HepG2 (cell line): ENCODE measurements at regions not wholly inside any gene's neighbourhood (a gene's known extent, or its start where the extent isn't known, plus 50 kb on each side); places are given as distances from the start of the nearest gene placed in this dataset.
A peak's percentile ranks its signal among the peaks of the same experiment; 100 is the strongest.

ENCODE experiments used
- BHLHE40 ChIP-seq: IDR thresholded peaks from 2 replicates; pipeline ENCODE4 v1.6.1; 2011; ENCODE audit warnings: low read length, improper control_type of control experiment
- ERF ChIP-seq: IDR thresholded peaks from 2 replicates; pipeline ENCODE4 v1.6.1; 2018; ENCODE audit warnings: missing biosample characterization, missing genetic modification reagents
- SOX6 ChIP-seq, 2 experiments: fragments of 450-650 bp in 1 of 2; sonication (generic) in 1 of 2; formaldehyde crosslinking in 1 of 2; IDR thresholded peaks; 2 replicates each; pipeline versions ENCODE4 v1.4.0 to v1.6.1; 2017 to 2020; ENCODE audit warnings: antibody characterized with exemption in 1 of 2, mild to moderate bottlenecking in 1 of 2, missing genetic modification reagents in 1 of 2
- ZNF224 ChIP-seq: sonication (generic); formaldehyde crosslinking; IDR thresholded peaks from 2 replicates; pipeline ENCODE4 v1.5.0; 2020; ENCODE audit warnings: mild to moderate bottlenecking, missing genetic modification reagents
- ZNF572 ChIP-seq: sonication (generic); formaldehyde crosslinking; IDR thresholded peaks from 2 replicates; pipeline ENCODE4 v1.5.1; 2020; ENCODE audit warnings: mild to moderate bottlenecking, missing genetic modification reagents
- ZNF619 ChIP-seq: sonication (generic); formaldehyde crosslinking; IDR thresholded peaks from 2 replicates; pipeline ENCODE4 v1.4.0; 2020; ENCODE audit warnings: mild to moderate bottlenecking, missing genetic modification reagents
- TF ChIP-seq, protein P1 (sequence below): sonication (generic); formaldehyde crosslinking; IDR thresholded peaks from one replicate; pipeline ENCODE4 v1.5.1; 2020; ENCODE audit warnings: mild to moderate bottlenecking, missing genetic modification reagents; ENCODE audit errors: not compliant biosample characterization
- TF ChIP-seq, protein P2 (sequence below): IDR thresholded peaks from 2 replicates; pipeline ENCODE4 v1.6.1; 2012; ENCODE audit warnings: inconsistent platforms
- TF ChIP-seq, protein P3 (sequence below): IDR thresholded peaks from 2 replicates; pipeline ENCODE4 v1.4.0; 2020; ENCODE audit warnings: mild to moderate bottlenecking, missing genetic modification reagents
- TF ChIP-seq, protein P4 (sequence below): IDR thresholded peaks from 2 replicates; pipeline ENCODE4 v1.6.1; 2016; ENCODE audit warnings: missing biosample characterization, missing genetic modification reagents, low read depth
- TF ChIP-seq, protein P5 (sequence below): sonication (generic); formaldehyde crosslinking; IDR thresholded peaks from 2 replicates; pipeline ENCODE4 v1.5.1; 2020; ENCODE audit warnings: mild to moderate bottlenecking, moderate library complexity, missing genetic modification reagents

DNA sequence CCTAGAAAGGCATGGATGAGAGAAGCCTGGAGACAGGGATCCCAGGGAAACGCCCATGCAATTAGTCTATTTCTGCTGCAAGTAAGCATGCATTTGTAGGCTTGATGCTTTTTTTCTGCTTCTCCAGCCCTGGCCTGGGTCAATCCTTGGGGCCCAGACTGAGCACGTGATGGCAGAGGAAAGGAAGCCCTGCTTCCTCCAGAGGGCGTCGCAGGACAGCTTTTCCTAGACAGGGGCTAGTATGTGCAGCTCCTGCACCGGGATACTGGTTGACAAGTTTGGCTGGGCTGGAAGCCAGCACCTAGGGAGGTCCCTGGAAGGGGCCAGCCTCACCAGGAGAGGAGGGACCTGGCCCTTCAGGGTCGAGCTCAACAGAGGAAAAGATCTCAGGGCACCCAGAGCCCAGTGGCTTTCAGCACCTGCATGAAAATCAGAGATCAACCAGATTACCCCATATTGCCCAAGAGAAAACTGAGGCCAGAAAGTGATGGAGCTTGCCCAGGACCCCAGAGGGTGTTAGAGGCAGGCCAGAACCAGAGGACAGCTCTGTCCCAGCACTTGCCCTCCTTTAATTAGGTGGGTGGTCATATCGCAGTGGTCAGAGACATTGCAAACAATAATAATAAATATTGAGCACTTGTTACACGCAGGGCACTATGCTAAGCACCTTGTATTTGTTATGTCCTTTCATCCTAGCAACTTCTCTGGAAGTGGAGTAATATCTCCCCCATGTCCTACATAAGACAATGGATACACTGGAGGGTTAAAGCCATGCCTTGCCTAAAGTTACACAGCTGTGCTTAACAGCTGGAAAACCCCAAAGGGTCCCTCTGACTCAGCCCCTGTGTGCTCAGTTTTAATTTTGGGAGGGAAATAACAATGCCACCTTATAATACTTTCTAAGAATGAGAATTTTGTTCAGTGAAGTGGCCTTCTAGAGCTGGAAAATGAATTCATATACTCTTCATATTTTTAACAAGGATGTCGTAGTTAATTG lies 67.1 kb downstream of the KLF4 start (continued):
- TF ChIP-seq, protein P1, sequence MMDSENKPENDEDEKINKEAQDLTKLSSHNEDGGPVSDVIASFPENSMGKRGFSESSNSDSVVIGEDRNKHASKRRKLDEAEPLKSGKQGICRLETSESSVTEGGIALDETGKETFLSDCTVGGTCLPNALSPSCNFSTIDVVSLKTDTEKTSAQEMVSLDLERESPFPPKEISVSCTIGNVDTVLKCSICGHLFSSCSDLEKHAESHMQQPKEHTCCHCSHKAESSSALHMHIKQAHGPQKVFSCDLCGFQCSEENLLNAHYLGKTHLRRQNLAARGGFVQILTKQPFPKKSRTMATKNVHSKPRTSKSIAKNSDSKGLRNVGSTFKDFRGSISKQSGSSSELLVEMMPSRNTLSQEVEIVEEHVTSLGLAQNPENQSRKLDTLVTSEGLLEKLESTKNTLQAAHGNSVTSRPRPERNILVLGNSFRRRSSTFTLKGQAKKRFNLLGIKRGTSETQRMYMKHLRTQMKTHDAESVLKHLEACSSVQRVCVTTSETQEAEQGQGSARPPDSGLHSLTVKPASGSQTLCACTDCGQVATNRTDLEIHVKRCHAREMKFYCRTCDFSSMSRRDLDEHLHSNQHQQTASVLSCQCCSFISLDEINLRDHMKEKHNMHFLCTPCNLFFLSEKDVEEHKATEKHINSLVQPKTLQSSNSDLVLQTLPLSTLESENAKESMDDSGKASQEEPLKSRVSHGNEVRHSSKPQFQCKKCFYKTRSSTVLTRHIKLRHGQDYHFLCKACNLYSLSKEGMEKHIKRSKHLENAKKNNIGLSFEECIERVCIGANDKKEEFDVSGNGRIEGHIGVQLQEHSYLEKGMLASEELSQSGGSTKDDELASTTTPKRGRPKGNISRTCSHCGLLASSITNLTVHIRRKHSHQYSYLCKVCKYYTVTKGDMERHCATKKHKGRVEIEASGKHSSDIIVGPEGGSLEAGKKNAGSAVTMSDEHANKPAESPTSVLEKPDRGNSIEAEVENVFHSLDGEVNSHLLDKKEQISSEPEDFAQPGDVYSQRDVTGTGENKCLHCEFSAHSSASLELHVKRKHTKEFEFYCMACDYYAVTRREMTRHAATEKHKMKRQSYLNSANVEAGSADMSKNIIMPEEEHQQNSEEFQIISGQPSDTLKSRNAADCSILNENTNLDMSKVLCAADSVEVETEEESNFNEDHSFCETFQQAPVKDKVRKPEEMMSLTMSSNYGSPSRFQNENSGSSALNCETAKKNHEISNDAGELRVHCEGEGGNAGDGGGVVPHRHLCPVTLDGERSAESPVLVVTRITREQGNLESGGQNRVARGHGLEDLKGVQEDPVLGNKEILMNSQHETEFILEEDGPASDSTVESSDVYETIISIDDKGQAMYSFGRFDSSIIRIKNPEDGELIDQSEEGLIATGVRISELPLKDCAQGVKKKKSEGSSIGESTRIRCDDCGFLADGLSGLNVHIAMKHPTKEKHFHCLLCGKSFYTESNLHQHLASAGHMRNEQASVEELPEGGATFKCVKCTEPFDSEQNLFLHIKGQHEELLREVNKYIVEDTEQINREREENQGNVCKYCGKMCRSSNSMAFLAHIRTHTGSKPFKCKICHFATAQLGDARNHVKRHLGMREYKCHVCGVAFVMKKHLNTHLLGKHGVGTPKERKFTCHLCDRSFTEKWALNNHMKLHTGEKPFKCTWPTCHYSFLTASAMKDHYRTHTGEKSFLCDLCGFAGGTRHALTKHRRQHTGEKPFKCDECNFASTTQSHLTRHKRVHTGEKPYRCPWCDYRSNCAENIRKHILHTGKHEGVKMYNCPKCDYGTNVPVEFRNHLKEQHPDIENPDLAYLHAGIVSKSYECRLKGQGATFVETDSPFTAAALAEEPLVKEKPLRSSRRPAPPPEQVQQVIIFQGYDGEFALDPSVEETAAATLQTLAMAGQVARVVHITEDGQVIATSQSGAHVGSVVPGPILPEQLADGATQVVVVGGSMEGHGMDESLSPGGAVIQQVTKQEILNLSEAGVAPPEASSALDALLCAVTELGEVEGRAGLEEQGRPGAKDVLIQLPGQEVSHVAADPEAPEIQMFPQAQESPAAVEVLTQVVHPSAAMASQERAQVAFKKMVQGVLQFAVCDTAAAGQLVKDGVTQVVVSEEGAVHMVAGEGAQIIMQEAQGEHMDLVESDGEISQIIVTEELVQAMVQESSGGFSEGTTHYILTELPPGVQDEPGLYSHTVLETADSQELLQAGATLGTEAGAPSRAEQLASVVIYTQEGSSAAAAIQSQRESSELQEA (CRISPR knock-in tag) = no peak
- TF ChIP-seq ZNF224 (no peak), BHLHE40 (peak; percentile 97), ZNF619 (CRISPR knock-in tag) (no peak), ZNF572 (CRISPR knock-in tag) (no peak), SOX6 (IDR thresholded peaks at IDR 0.05) (no peak), SOX6 (CRISPR knock-in tag; IDR thresholded peaks at IDR 0.05) (0 out of 2 replicates have a peak, but pooled peaks have one; percentile 36), ERF (CRISPR knock-in tag) (peak; percentile 35; the same call in 1 of the 2 replicates)
- TF ChIP-seq, protein P2, sequence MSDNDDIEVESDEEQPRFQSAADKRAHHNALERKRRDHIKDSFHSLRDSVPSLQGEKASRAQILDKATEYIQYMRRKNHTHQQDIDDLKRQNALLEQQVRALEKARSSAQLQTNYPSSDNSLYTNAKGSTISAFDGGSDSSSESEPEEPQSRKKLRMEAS = peak; percentile 39; the same call in 1 of the 2 replicates
- TF ChIP-seq, protein P3, sequence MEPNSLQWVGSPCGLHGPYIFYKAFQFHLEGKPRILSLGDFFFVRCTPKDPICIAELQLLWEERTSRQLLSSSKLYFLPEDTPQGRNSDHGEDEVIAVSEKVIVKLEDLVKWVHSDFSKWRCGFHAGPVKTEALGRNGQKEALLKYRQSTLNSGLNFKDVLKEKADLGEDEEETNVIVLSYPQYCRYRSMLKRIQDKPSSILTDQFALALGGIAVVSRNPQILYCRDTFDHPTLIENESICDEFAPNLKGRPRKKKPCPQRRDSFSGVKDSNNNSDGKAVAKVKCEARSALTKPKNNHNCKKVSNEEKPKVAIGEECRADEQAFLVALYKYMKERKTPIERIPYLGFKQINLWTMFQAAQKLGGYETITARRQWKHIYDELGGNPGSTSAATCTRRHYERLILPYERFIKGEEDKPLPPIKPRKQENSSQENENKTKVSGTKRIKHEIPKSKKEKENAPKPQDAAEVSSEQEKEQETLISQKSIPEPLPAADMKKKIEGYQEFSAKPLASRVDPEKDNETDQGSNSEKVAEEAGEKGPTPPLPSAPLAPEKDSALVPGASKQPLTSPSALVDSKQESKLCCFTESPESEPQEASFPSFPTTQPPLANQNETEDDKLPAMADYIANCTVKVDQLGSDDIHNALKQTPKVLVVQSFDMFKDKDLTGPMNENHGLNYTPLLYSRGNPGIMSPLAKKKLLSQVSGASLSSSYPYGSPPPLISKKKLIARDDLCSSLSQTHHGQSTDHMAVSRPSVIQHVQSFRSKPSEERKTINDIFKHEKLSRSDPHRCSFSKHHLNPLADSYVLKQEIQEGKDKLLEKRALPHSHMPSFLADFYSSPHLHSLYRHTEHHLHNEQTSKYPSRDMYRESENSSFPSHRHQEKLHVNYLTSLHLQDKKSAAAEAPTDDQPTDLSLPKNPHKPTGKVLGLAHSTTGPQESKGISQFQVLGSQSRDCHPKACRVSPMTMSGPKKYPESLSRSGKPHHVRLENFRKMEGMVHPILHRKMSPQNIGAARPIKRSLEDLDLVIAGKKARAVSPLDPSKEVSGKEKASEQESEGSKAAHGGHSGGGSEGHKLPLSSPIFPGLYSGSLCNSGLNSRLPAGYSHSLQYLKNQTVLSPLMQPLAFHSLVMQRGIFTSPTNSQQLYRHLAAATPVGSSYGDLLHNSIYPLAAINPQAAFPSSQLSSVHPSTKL (CRISPR knock-in tag) = peak; percentile 28; the same call in 1 of the 2 replicates
- TF ChIP-seq, protein P4, sequence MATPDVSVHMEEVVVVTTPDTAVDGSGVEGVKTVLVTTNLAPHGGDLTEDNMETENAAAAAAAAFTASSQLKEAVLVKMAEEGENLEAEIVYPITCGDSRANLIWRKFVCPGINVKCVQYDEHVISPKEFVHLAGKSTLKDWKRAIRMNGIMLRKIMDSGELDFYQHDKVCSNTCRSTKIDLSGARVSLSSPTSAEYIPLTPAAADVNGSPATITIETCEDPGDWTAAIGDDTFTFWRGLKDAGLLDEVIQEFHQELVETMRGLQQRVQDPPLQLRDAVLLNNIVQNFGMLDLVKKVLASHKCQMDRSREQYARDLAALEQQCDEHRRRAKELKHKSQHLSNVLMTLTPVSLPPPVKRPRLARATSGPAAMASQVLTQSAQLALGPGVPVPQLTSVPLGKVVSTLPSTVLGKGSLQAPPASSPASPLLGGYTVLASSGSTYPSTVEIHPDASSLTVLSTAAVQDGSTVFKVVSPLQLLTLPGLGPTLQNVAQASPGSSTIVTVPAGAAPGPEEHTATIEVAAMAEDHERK (CRISPR knock-in tag) = no peak
- TF ChIP-seq, protein P5, sequence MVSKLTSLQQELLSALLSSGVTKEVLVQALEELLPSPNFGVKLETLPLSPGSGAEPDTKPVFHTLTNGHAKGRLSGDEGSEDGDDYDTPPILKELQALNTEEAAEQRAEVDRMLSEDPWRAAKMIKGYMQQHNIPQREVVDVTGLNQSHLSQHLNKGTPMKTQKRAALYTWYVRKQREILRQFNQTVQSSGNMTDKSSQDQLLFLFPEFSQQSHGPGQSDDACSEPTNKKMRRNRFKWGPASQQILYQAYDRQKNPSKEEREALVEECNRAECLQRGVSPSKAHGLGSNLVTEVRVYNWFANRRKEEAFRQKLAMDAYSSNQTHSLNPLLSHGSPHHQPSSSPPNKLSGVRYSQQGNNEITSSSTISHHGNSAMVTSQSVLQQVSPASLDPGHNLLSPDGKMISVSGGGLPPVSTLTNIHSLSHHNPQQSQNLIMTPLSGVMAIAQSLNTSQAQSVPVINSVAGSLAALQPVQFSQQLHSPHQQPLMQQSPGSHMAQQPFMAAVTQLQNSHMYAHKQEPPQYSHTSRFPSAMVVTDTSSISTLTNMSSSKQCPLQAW (CRISPR knock-in tag) = peak; percentile 39; the same call in 1 of the 2 replicates
